ENCODE measurements at regions not wholly inside any gene's neighbourhood (a gene's known extent, or its start where the extent isn't known, plus 50 kb on each side); places are given as distances from the start of the nearest gene placed in this dataset.

GRCh38 chr2:138902239-138902871 is 122.2 kb upstream of the NXPH2 start:
- TF ChIP-seq CTCF (IDR thresholded peaks at IDR 0.05), result no peak
- TF ChIP-seq POLR2A (IDR thresholded peaks at IDR 0.05), result no peak
- TF ChIP-seq POLR2AphosphoS5 (IDR thresholded peaks at IDR 0.05), result no peak
- TF ChIP-seq EP300 (IDR thresholded peaks at IDR 0.05; ENCODE audit: low read depth), result no peak
